ENCODE measurements at regions not wholly inside any gene's neighbourhood (a gene's known extent, or its start where the extent isn't known, plus 50 kb on each side); places are given as distances from the start of the nearest gene placed in this dataset.

GRCh38 chr2:175476374-175476773, 294.9 kb upstream of the ATP5MC3 start:
- H3K4me3 Mint-ChIP-seq (ENCODE audit: unreplicated experiment): no peak overlapping the region
- FAIRE-seq (no peak), DNase-seq (ENCODE audit: low read depth) (no peak)
- TF ChIP-seq EZH2 (IDR thresholded peaks at IDR 0.05; ENCODE audit: insufficient read depth, low read length) (no peak), CTCF (IDR thresholded peaks at IDR 0.05; ENCODE audit: insufficient read depth, low read depth, low read length) (no peak)
- no peak overlapping the region for H3K27ac Mint-ChIP-seq (ENCODE audit: unreplicated experiment)
- no peaks in the 10 kb centered on the region for H3K4me1 Mint-ChIP-seq (ENCODE audit: low read depth, unreplicated experiment)
- Histone ChIP-seq H3K4me3 (ENCODE audit: insufficient read depth, low read depth, low read length) (no peak overlapping the region), H3K27me3 (ENCODE audit: insufficient read depth, low read length) (no peaks in the 10 kb centered on the region), H3K27ac (ENCODE audit: low read depth, low read length) (no peak overlapping the region), H2AFZ (ENCODE audit: low read depth, low read length) (no peak overlapping the region), H3K4me2 (ENCODE audit: low read length) (no peak overlapping the region), H3K79me2 (ENCODE audit: insufficient read depth, low read length) (no peaks in the 10 kb centered on the region), H4K20me1 (ENCODE audit: insufficient read depth, low read length) (no peaks in the 10 kb centered on the region), H3K36me3 (ENCODE audit: insufficient read depth, low read length) (no peaks in the 10 kb centered on the region), H3K4me1 (ENCODE audit: insufficient read depth, low read length) (no peaks in the 10 kb centered on the region), H3K9ac (ENCODE audit: low read length) (no peak overlapping the region), H3K9me3 (ENCODE audit: insufficient read depth, low read depth, low read length) (no peaks in the 10 kb centered on the region)
- H3K27me3 Mint-ChIP-seq (ENCODE audit: low read depth, unreplicated experiment): peaks cover 3% of the 10 kb centered on the region
- no peaks in the 10 kb centered on the region for H3K36me3 Mint-ChIP-seq (ENCODE audit: low read depth, unreplicated experiment)
- H3K9me3 Mint-ChIP-seq (ENCODE audit: unreplicated experiment): no peaks in the 10 kb centered on the region

- H3K79me2 ChIP-seq (ENCODE audit: insufficient read depth, low read length): no peaks in the 10 kb centered on the region
- DNase-seq (ENCODE audit: low read depth) (no peak), FAIRE-seq (no peak)
- H3K4me3 ChIP-seq (ENCODE audit: insufficient read depth, low read depth, low read length): no peak overlapping the region
- no peaks in the 10 kb centered on the region for H3K36me3 ChIP-seq (ENCODE audit: insufficient read depth, low read length)
- H3K4me1 Mint-ChIP-seq (ENCODE audit: low read depth, unreplicated experiment): no peaks in the 10 kb centered on the region
- H3K9me3 ChIP-seq (ENCODE audit: insufficient read depth, low read depth, low read length): no peaks in the 10 kb centered on the region
- H4K20me1 ChIP-seq (ENCODE audit: insufficient read depth, low read length): no peaks in the 10 kb centered on the region
- H3K27ac Mint-ChIP-seq (ENCODE audit: unreplicated experiment): no peak overlapping the region
- no peak overlapping the region for H3K9ac ChIP-seq (ENCODE audit: low read length)
- no peak overlapping the region for H3K4me2 ChIP-seq (ENCODE audit: low read length)
- H3K36me3 Mint-ChIP-seq (ENCODE audit: low read depth, unreplicated experiment): no peaks in the 10 kb centered on the region
- no peaks in the 10 kb centered on the region for H3K27me3 ChIP-seq (ENCODE audit: insufficient read depth, low read length)
- TF ChIP-seq CTCF (IDR thresholded peaks at IDR 0.05; ENCODE audit: insufficient read depth, low read depth, low read length) (no peak), EZH2 (IDR thresholded peaks at IDR 0.05; ENCODE audit: insufficient read depth, low read length) (no peak)
- no peak overlapping the region for H3K4me3 Mint-ChIP-seq (ENCODE audit: unreplicated experiment)
- no peaks in the 10 kb centered on the region for H3K9me3 Mint-ChIP-seq (ENCODE audit: unreplicated experiment)
- no peak overlapping the region for H2AFZ ChIP-seq (ENCODE audit: low read depth, low read length)
- peaks cover 3% of the 10 kb centered on the region for H3K27me3 Mint-ChIP-seq (ENCODE audit: low read depth, unreplicated experiment)
- H3K27ac ChIP-seq (ENCODE audit: low read depth, low read length): no peak overlapping the region
- no peaks in the 10 kb centered on the region for H3K4me1 ChIP-seq (ENCODE audit: insufficient read depth, low read length)
Observed at GRCh38 chr2:175475130-175475529, 293.6 kb upstream of the ATP5MC3 start.

- Mint-ChIP-seq H3K4me1 (ENCODE audit: low read depth, unreplicated experiment) (no peaks in the 10 kb centered on the region), H3K27ac (ENCODE audit: unreplicated experiment) (no peak overlapping the region), H3K4me3 (ENCODE audit: unreplicated experiment) (no peak overlapping the region), H3K9me3 (ENCODE audit: unreplicated experiment) (no peaks in the 10 kb centered on the region), H3K36me3 (ENCODE audit: low read depth, unreplicated experiment) (no peaks in the 10 kb centered on the region), H3K27me3 (ENCODE audit: low read depth, unreplicated experiment) (no peaks in the 10 kb centered on the region)
- Histone ChIP-seq H2AFZ (ENCODE audit: low read depth, low read length) (no peak overlapping the region), H3K4me1 (ENCODE audit: insufficient read depth, low read length) (no peaks in the 10 kb centered on the region), H3K27me3 (ENCODE audit: insufficient read depth, low read length) (no peaks in the 10 kb centered on the region), H3K4me3 (ENCODE audit: insufficient read depth, low read depth, low read length) (no peak overlapping the region), H3K79me2 (ENCODE audit: insufficient read depth, low read length) (no peaks in the 10 kb centered on the region), H3K9me3 (ENCODE audit: insufficient read depth, low read depth, low read length) (no peaks in the 10 kb centered on the region), H3K9ac (ENCODE audit: low read length) (no peak overlapping the region), H4K20me1 (ENCODE audit: insufficient read depth, low read length) (no peaks in the 10 kb centered on the region), H3K36me3 (ENCODE audit: insufficient read depth, low read length) (no peaks in the 10 kb centered on the region), H3K27ac (ENCODE audit: low read depth, low read length) (no peak overlapping the region), H3K4me2 (ENCODE audit: low read length) (no peak overlapping the region)
- DNase-seq (ENCODE audit: low read depth): no peak
- FAIRE-seq: no peak
- no peak for TF ChIP-seq CTCF (IDR thresholded peaks at IDR 0.05; ENCODE audit: insufficient read depth, low read depth, low read length)
- TF ChIP-seq EZH2 (IDR thresholded peaks at IDR 0.05; ENCODE audit: insufficient read depth, low read length): no peak
Observed at GRCh38 chr2:175468431-175469098, 287.1 kb upstream of the ATP5MC3 start.
